Endodermal cell (in vitro differentiated cells): ENCODE measurements at regions not wholly inside any gene's neighbourhood (a gene's known extent, or its start where the extent isn't known, plus 50 kb on each side); places are given as distances from the start of the nearest gene placed in this dataset.
A peak's percentile ranks its signal among the peaks of the same experiment; 100 is the strongest.

Experiments
- DNase-seq: peaks from one replicate; pipeline ENCODE4 v3.0.0-alpha.2; 2017
- H3K27ac ChIP-seq: 2 replicates; pipeline ENCODE4 v1.5.1; 2013; ENCODE audit warnings: mild to moderate bottlenecking, low read depth, low read length, moderate library complexity
- H3K27me3 ChIP-seq: 2 replicates; pipeline ENCODE4 v1.6.1; 2013; ENCODE audit warnings: mild to moderate bottlenecking, low read length, moderate library complexity; ENCODE audit not compliant: insufficient read depth, control insufficient read depth, poor library complexity, severe bottlenecking
- H3K36me3 ChIP-seq: 2 replicates; pipeline ENCODE4 v1.7.0; 2013; ENCODE audit warnings: mild to moderate bottlenecking, low read length, moderate library complexity; ENCODE audit not compliant: control insufficient read depth, insufficient read depth
- H3K4me1 ChIP-seq: one replicate; pipeline ENCODE4 v1.7.0; 2013; ENCODE audit warnings: low read length; ENCODE audit not compliant: control insufficient read depth, insufficient read depth
- H3K4me3 ChIP-seq: 2 replicates; pipeline ENCODE4 v1.5.1; 2013; ENCODE audit warnings: mild to moderate bottlenecking, low read length, moderate library complexity
- H3K9ac ChIP-seq: 2 replicates; pipeline ENCODE4 v1.6.1; 2013; ENCODE audit warnings: mild to moderate bottlenecking, low read length, moderate library complexity; ENCODE audit not compliant: poor library complexity, severe bottlenecking; ENCODE audit errors: extremely low read depth
- H3K9me3 ChIP-seq: 2 replicates; pipeline ENCODE4 v1.6.1; 2013; ENCODE audit warnings: mild to moderate bottlenecking, low read length, moderate library complexity; ENCODE audit not compliant: control insufficient read depth
- H3K27ac Mint-ChIP-seq: 2 replicates; pipeline ENCODE4 v1.8.0; 2020; ENCODE audit warnings: mixed read lengths
- H3K27me3 Mint-ChIP-seq: 2 replicates; pipeline ENCODE4 v1.8.0; 2021; ENCODE audit warnings: mild to moderate bottlenecking, mixed read lengths; ENCODE audit not compliant: insufficient read depth
- H3K36me3 Mint-ChIP-seq: 2 replicates; pipeline ENCODE4 v1.8.0; 2020; ENCODE audit warnings: low read depth, mixed read lengths
- H3K4me1 Mint-ChIP-seq: 2 replicates; pipeline ENCODE4 v1.8.0; 2020; ENCODE audit warnings: mixed read lengths
- H3K4me3 Mint-ChIP-seq: 2 replicates; pipeline ENCODE4 v1.8.0; 2020; ENCODE audit warnings: mild to moderate bottlenecking, moderate library complexity, mixed read lengths
- H3K9me3 Mint-ChIP-seq: 2 replicates; pipeline ENCODE4 v1.8.0; 2020; ENCODE audit warnings: mild to moderate bottlenecking, mixed read lengths
- CTCF ChIP-seq: fragments of 200-600 bp; sonication (generic); conservative IDR thresholded peaks from 2 replicates; pipeline ENCODE4 v1.5.0; 2021; ENCODE audit warnings: antibody characterized with exemption, mild to moderate bottlenecking
- WGBS, 2 experiments: methylation state at CpG; one replicate each; pipeline versions ENCODE4 v1.1.5 to v1.1.7; 2013; ENCODE audit warnings: missing lambda C conversion rate in 2 of 2, mixed read lengths in 1 of 2; ENCODE audit not compliant: insufficient coverage in 1 of 2, insufficient read length in 1 of 2; 5-methylcytosine and 5-hydroxymethylcytosine counted together

DNA sequence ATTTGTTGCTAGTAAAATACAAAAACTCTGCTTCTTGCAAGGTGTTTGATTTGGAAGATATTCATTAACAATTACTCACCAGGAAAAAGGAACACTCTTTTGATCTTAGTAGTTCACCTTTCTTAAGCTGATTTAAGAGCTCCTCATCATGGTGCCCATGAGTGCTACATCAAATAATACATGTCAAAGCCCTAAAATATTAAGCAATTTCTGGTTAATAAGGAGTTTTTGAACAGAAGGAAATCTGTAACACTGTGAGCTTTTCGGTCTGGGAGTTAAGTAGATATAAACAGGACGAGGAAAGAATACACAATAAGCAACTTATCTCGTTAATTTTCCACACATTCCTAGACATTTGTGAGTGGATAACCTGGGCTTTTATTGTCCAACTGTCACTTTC is 83.9 kb upstream of the DCBLD2 start:
- Mint-ChIP-seq H3K4me3 (no peak overlapping the region), H3K9me3 (no peaks in the 10 kb centered on the region), H3K27ac (peak overlapping the region; percentile 30), H3K4me1 (peaks cover 13% of the 10 kb centered on the region), H3K27me3 (no peaks in the 10 kb centered on the region), H3K36me3 (no peaks in the 10 kb centered on the region)
- Histone ChIP-seq H3K9ac (no peak overlapping the region), H3K4me3 (no peak overlapping the region), H3K27me3 (no peaks in the 10 kb centered on the region), H3K9me3 (no peaks in the 10 kb centered on the region), H3K27ac (no peak overlapping the region), H3K36me3 (no peaks in the 10 kb centered on the region), H3K4me1 (peaks cover 5% of the 10 kb centered on the region)
- WGBS, 2 experiments, result 95% methylated on average over 3 of the region's 3 CpGs; no CpG with 5 or more reads in 1 of the 2 experiments
- DNase-seq, result no peak
- no peak for TF ChIP-seq CTCF

GRCh38 chr3:98984024-98984423 is 82.5 kb upstream of the DCBLD2 start:
- Histone ChIP-seq H3K4me3 (no peak overlapping the region), H3K27ac (no peak overlapping the region), H3K4me1 (peaks cover 5% of the 10 kb centered on the region), H3K36me3 (no peaks in the 10 kb centered on the region), H3K9me3 (no peaks in the 10 kb centered on the region), H3K9ac (no peak overlapping the region), H3K27me3 (no peaks in the 10 kb centered on the region)
- H3K4me3 Mint-ChIP-seq, result no peak overlapping the region
- no peak overlapping the region for H3K27ac Mint-ChIP-seq
- no peaks in the 10 kb centered on the region for H3K27me3 Mint-ChIP-seq
- TF ChIP-seq CTCF, result no peak
- peaks cover 14% of the 10 kb centered on the region for H3K4me1 Mint-ChIP-seq
- H3K36me3 Mint-ChIP-seq, result no peaks in the 10 kb centered on the region
- no peak for DNase-seq
- WGBS, 2 experiments, result 80% methylated on average over 1 of the region's 1 CpG; no CpG with 5 or more reads in 1 of the 2 experiments
- no peaks in the 10 kb centered on the region for H3K9me3 Mint-ChIP-seq

DNA sequence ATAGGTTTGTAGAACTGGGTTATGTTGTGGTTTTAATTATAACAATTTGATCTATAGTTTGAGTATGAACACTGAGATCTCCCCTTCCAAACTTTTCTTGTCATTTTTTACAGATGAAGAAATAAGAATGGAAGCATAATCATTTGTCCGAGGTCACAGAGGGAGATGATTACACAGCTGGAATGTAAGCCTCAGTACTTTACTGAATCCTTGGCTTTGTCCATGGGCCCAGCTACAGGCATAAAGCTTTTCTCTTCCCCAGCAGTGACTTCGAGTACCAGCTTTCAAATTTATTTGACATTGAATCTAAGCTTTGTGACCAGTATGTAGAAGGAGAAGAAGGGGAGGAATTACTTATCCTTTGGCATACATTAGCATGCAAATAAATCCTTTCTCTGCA is 80.9 kb upstream of the DCBLD2 start:
- no peak overlapping the region for H3K4me3 ChIP-seq

More for the DNA sequence above, 80.9 kb upstream of the DCBLD2 start:
- Histone ChIP-seq H3K9ac (no peak overlapping the region), H3K36me3 (no peaks in the 10 kb centered on the region), H3K9me3 (no peaks in the 10 kb centered on the region), H3K27me3 (no peaks in the 10 kb centered on the region), H3K27ac (no peak overlapping the region), H3K4me1 (peaks cover 5% of the 10 kb centered on the region)
- Mint-ChIP-seq H3K36me3 (no peaks in the 10 kb centered on the region), H3K4me1 (peaks cover 20% of the 10 kb centered on the region), H3K27ac (no peak overlapping the region), H3K9me3 (no peaks in the 10 kb centered on the region), H3K27me3 (no peaks in the 10 kb centered on the region), H3K4me3 (no peak overlapping the region)
- DNase-seq, result no peak
- TF ChIP-seq CTCF, result no peak
- 57 to 78% methylated on average over 1 to 2 of the region's 2 CpGs for WGBS, 2 experiments
